Nephron (organoid): ENCODE measurements at regions not wholly inside any gene's neighbourhood (a gene's known extent, or its start where the extent isn't known, plus 50 kb on each side); places are given as distances from the start of the nearest gene placed in this dataset.
"Not testable (repeated sequence)": the region's sequence is repeated elsewhere in the genome, so short reads cannot be mapped to it uniquely, and the experiment has no call there.

Experiments used
- H3K27ac Mint-ChIP-seq, 3 experiments: 2 replicates each; pipeline ENCODE4 v1.8.0; 2020; ENCODE audit warnings: mixed read lengths in 3 of 3, mild to moderate bottlenecking in 2 of 3, moderate library complexity in 1 of 3
- H3K27me3 Mint-ChIP-seq: 2 replicates; pipeline ENCODE4 v1.8.0; 2021; ENCODE audit warnings: low read depth, mild to moderate bottlenecking, moderate library complexity, mixed read lengths
- H3K36me3 Mint-ChIP-seq: 2 replicates; pipeline ENCODE4 v1.8.0; 2020; ENCODE audit warnings: low read depth, mixed read lengths
- H3K4me1 Mint-ChIP-seq: 2 replicates; pipeline ENCODE4 v1.8.0; 2020; ENCODE audit warnings: mixed read lengths
- H3K4me3 Mint-ChIP-seq, 3 experiments: 2 replicates each; pipeline ENCODE4 v1.8.0; 2020; ENCODE audit warnings: mild to moderate bottlenecking in 3 of 3, mixed read lengths in 3 of 3, moderate library complexity in 2 of 3
- H3K9me3 Mint-ChIP-seq: 2 replicates; pipeline ENCODE4 v1.8.0; 2020; ENCODE audit warnings: mixed read lengths
- CTCF ChIP-seq, 3 experiments: fragments of 200-600 bp; sonication (generic); IDR thresholded peaks; one replicate each; pipeline ENCODE4 v1.5.0; 2021; ENCODE audit warnings: antibody characterized with exemption in 3 of 3; ENCODE audit not compliant: unreplicated experiment in 3 of 3

- Mint-ChIP-seq H3K27me3 (peaks cover 3% of the 10 kb centered on the region), H3K36me3 (no peaks in the 10 kb centered on the region), H3K27ac (no peak overlapping the region), H3K4me3 (no peak overlapping the region), H3K9me3 (peaks cover 16% of the 10 kb centered on the region), H3K4me1 (peaks cover 30% of the 10 kb centered on the region)
- TF ChIP-seq CTCF (IDR thresholded peaks at IDR 0.05; ENCODE audit: unreplicated experiment in 3 of 3), result no peak
These were observed 173.7 kb downstream of the AKR1D1 start for GRCh38 chr7:138249975-138250374.

GRCh38 chr7:138252666-138253065 lies 176.4 kb downstream of the AKR1D1 start:
- H3K36me3 Mint-ChIP-seq, H3K4me3 Mint-ChIP-seq, H3K27me3 Mint-ChIP-seq, H3K27ac Mint-ChIP-seq: not testable (repeated sequence)
- Mint-ChIP-seq H3K9me3 (peaks cover 17% of the 10 kb centered on the region), H3K4me1 (peaks cover 12% of the 10 kb centered on the region)

GRCh38 chr7:138254444-138254843 lies 178.2 kb downstream of the AKR1D1 start:
- Mint-ChIP-seq H3K27me3 (peaks cover 7% of the 10 kb centered on the region), H3K4me3 (no peak overlapping the region), H3K9me3 (peaks cover 19% of the 10 kb centered on the region), H3K36me3 (no peaks in the 10 kb centered on the region), H3K4me1 (peaks cover 21% of the 10 kb centered on the region), H3K27ac (peak overlapping the region in 1 of 3 experiments; percentile 31)
- TF ChIP-seq CTCF (IDR thresholded peaks at IDR 0.05; ENCODE audit: unreplicated experiment in 3 of 3), result no peak

GRCh38 chr7:138257459-138258196 lies 181.4 kb downstream of the AKR1D1 start:
- H3K27ac Mint-ChIP-seq, result peak overlapping the region; percentile 87 to 96 (median 96)
- no peaks in the 10 kb centered on the region for H3K36me3 Mint-ChIP-seq
- H3K9me3 Mint-ChIP-seq, result peaks cover 24% of the 10 kb centered on the region
- H3K4me1 Mint-ChIP-seq, result peaks cover 24% of the 10 kb centered on the region
- no peak for TF ChIP-seq CTCF (IDR thresholded peaks at IDR 0.05; ENCODE audit: unreplicated experiment in 3 of 3)
- peaks cover 4% of the 10 kb centered on the region for H3K27me3 Mint-ChIP-seq
- peak overlapping the region in 1 of 3 experiments; percentile 3 for H3K4me3 Mint-ChIP-seq

- no peak for TF ChIP-seq CTCF (IDR thresholded peaks at IDR 0.05; ENCODE audit: unreplicated experiment in 3 of 3)
- Mint-ChIP-seq H3K36me3 (no peaks in the 10 kb centered on the region), H3K27ac (peak overlapping the region; percentile 87 to 96 (median 96)), H3K27me3 (peaks cover 4% of the 10 kb centered on the region), H3K4me1 (peaks cover 24% of the 10 kb centered on the region), H3K9me3 (peaks cover 21% of the 10 kb centered on the region), H3K4me3 (no peak overlapping the region)
These were observed 181.9 kb downstream of the AKR1D1 start for GRCh38 chr7:138258197-138258559.

- H3K4me1 Mint-ChIP-seq, result peaks cover 24% of the 10 kb centered on the region
- peak overlapping the region in 2 of 3 experiments; percentile 96 for H3K27ac Mint-ChIP-seq
- no peak for TF ChIP-seq CTCF (IDR thresholded peaks at IDR 0.05; ENCODE audit: unreplicated experiment in 3 of 3)
- H3K4me3 Mint-ChIP-seq, result no peak overlapping the region
- peaks cover 14% of the 10 kb centered on the region for H3K9me3 Mint-ChIP-seq
- peaks cover 4% of the 10 kb centered on the region for H3K27me3 Mint-ChIP-seq
- H3K36me3 Mint-ChIP-seq, result no peaks in the 10 kb centered on the region
These were observed 183.4 kb downstream of the AKR1D1 start for GRCh38 chr7:138259675-138260074.
